HAP-1 (cell line): ENCODE measurements at regions not wholly inside any gene's neighbourhood (a gene's known extent, or its start where the extent isn't known, plus 50 kb on each side); places are given as distances from the start of the nearest gene placed in this dataset.
A peak's percentile ranks its signal among the peaks of the same experiment; 100 is the strongest.

Source experiments
- DNase-seq, 2 experiments: peaks; one replicate each; pipeline ENCODE4 v3.0.0-alpha.2; 2016 to 2020; ENCODE audit warnings: low spot score in 2 of 2
- H3K27me3 ChIP-seq: fragments of 250-450 bp; sonication (Bioruptor Pico); 2 replicates; pipeline ENCODE4 v1.5.1; 2020; ENCODE audit warnings: low read depth, mild to moderate bottlenecking, moderate library complexity
- H3K36me3 ChIP-seq: fragments of 250-450 bp; sonication (Bioruptor Pico); replicated peaks from 2 replicates; pipeline ENCODE4 v1.5.1; 2020; ENCODE audit warnings: mild to moderate bottlenecking
- H3K4me1 ChIP-seq: fragments of 250-450 bp; sonication (Bioruptor Pico); 2 replicates; pipeline ENCODE4 v1.5.1; 2020; ENCODE audit warnings: mild to moderate bottlenecking
- H3K4me3 ChIP-seq: fragments of 250-450 bp; sonication (Bioruptor Pico); 2 replicates; pipeline ENCODE4 v1.5.1; 2020; ENCODE audit warnings: mild to moderate bottlenecking, moderate library complexity
- H3K9me3 ChIP-seq: fragments of 250-450 bp; sonication (Bioruptor Pico); 2 replicates; pipeline ENCODE4 v1.5.1; 2020; ENCODE audit warnings: mild to moderate bottlenecking, moderate library complexity
- in situ Hi-C: fragments of 300-500 bp; cut with MboI; formaldehyde crosslinking; loops from 3 replicates; pipeline ENCODE4 v1.14.3; 2020; ENCODE audit warnings: low sequenced_read_pairs, inconsistent platforms, mixed read lengths

- Histone ChIP-seq H3K36me3 (no peaks in the 10 kb centered on the region), H3K9me3 (no peaks in the 10 kb centered on the region), H3K27me3 (no peaks in the 10 kb centered on the region), H3K4me3 (no peak overlapping the region), H3K4me1 (peaks cover 13% of the 10 kb centered on the region)
- in situ Hi-C loops, result loop anchor here (25.0 kb wide), 1 partner anchor 1175 kb away; no protein-coding TSS in a partner anchor
- peak; percentile 76 to 83 for DNase-seq
Observed at GRCh38 chr4:124262211-124263179, 450.0 kb downstream of the ANKRD50 start.

DNA sequence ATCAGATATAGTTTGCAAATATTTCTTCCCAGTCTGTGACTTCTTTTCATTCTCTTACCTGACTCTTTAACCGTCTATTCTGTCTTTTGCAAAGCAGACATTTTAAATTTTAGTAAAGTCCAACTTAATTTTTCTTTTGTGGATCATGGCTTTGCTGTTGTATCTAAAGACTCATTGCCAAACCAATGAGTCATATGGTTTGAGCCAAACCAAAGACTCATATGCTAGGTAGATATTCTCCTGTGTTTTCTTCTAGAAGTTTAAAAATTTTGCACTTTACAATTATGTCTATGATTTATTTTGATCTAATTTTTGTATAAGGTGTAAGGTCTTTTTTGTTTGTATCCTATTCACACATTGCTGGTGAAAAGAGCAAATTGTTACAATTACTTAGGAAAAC lies 446.8 kb downstream of the ANKRD50 start:
- DNase-seq, result no peak

DNA sequence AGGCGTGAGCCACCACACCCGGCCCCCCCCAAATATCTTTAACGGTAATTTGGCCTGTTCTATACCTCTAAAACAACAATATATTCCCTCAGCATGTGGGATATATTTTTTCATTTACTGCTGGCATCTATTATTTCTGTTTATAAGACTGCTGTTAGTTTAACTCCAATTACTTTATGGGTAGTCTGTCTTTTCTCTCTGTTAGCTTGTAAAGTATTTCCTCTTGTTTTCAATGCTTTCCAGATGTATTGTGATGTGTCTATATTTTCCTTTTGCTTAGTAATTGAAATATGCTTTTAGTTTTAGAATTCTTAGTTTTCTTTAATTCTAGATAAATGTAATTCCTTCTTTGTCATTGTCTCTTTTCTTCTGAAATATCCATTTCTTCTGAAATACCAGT lies 445.8 kb downstream of the ANKRD50 start:
- H3K9me3 ChIP-seq, result no peaks in the 10 kb centered on the region
- H3K36me3 ChIP-seq, result no peaks in the 10 kb centered on the region
- DNase-seq, result no peak
- peaks cover 13% of the 10 kb centered on the region for H3K4me1 ChIP-seq
- in situ Hi-C loops, result loop anchor here (25.0 kb wide), 1 partner anchor 1179 kb away; no protein-coding TSS in a partner anchor
- H3K4me3 ChIP-seq, result no peak overlapping the region
- H3K27me3 ChIP-seq, result no peaks in the 10 kb centered on the region

More for the DNA sequence above, 446.8 kb downstream of the ANKRD50 start:
- in situ Hi-C loops, result loop anchor here (25.0 kb wide), 1 partner anchor 1178 kb away; no protein-coding TSS in a partner anchor
- Histone ChIP-seq H3K9me3 (no peaks in the 10 kb centered on the region), H3K36me3 (no peaks in the 10 kb centered on the region), H3K4me1 (peaks cover 13% of the 10 kb centered on the region), H3K27me3 (no peaks in the 10 kb centered on the region), H3K4me3 (no peak overlapping the region)

- Histone ChIP-seq H3K4me3 (no peak overlapping the region), H3K27me3 (no peaks in the 10 kb centered on the region), H3K4me1 (no peaks in the 10 kb centered on the region; the same call in 1 of the 2 replicates), H3K36me3 (no peaks in the 10 kb centered on the region), H3K9me3 (no peaks in the 10 kb centered on the region)
- peak in 1 of 2 experiments; percentile 10 for DNase-seq
- in situ Hi-C loops, result no loop called here
Observed at GRCh38 chr4:124276461-124276860, 436.1 kb downstream of the ANKRD50 start.

- no peak for DNase-seq
- Histone ChIP-seq H3K36me3 (no peaks in the 10 kb centered on the region), H3K4me3 (no peak overlapping the region), H3K4me1 (no peaks in the 10 kb centered on the region; the same call in 1 of the 2 replicates), H3K27me3 (no peaks in the 10 kb centered on the region), H3K9me3 (no peaks in the 10 kb centered on the region)
- in situ Hi-C loops, result no loop called here
Observed at GRCh38 chr4:124277691-124278090, 434.8 kb downstream of the ANKRD50 start.

- no peaks in the 10 kb centered on the region; the same call in 1 of the 2 replicates for H3K4me1 ChIP-seq
- H3K9me3 ChIP-seq, result no peaks in the 10 kb centered on the region
- in situ Hi-C loops, result no loop called here
- peak; percentile 9 to 51 for DNase-seq
- no peaks in the 10 kb centered on the region for H3K36me3 ChIP-seq
- no peaks in the 10 kb centered on the region for H3K27me3 ChIP-seq
- H3K4me3 ChIP-seq, result no peak overlapping the region
Observed at GRCh38 chr4:124278477-124278876, 434.1 kb downstream of the ANKRD50 start.

DNA sequence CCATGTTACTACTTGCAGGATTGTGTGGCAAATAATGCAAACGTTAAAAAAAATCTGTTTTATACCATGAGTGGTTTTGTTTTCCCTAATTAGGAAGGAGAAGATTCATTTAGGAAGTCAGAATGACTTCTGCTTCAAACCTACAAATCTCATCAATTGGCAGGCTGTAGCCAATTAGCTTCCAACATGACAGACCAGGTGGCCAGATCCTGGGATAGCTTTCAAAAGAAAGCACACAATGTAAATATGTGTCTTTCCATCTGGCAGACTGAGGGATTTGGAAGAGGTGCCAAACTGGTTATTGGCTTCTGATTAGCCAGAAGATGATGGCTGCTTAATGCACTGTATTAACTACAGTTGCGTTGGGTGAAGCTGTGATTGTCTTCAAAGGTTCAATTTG lies 432.8 kb downstream of the ANKRD50 start:
- no peaks in the 10 kb centered on the region for H3K36me3 ChIP-seq
- H3K4me1 ChIP-seq, result no peaks in the 10 kb centered on the region; the same call in 1 of the 2 replicates
- DNase-seq, result no peak
- in situ Hi-C loops, result no loop called here
- H3K27me3 ChIP-seq, result no peaks in the 10 kb centered on the region
- no peaks in the 10 kb centered on the region for H3K9me3 ChIP-seq
- no peak overlapping the region for H3K4me3 ChIP-seq

DNA sequence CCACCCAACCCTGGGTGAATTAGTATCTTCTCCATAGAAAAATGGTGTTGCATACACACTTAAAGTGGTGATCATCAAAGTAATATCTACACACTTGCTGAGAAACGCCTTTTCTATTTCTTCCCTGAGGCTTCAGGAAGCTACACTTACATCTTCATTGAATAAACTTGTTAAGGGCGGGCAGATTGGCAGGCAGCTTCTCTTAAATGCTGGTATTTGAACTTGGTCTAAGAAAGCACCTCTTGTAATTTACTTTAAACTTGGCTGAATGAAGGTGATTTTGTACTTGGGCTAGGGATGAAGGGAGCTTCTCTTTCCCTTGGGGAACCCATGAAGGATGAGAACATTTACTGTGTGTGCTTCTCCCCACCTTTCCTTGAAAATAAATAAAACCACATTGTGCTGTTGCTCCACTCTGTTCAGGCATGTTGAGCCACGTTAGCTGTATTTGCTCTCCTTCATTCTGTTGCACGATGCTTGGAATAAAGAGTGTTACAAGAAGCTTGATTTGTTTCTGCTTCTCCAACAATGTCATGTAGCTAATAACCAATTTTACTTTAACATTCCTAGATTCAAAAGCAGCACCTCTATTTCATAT lies 430.1 kb downstream of the ANKRD50 start:
- Histone ChIP-seq H3K27me3 (no peaks in the 10 kb centered on the region), H3K4me1 (no peaks in the 10 kb centered on the region; the same call in 1 of the 2 replicates), H3K4me3 (no peak overlapping the region), H3K36me3 (no peaks in the 10 kb centered on the region), H3K9me3 (no peaks in the 10 kb centered on the region)
- no peak for DNase-seq
- in situ Hi-C loops, result no loop called here

- DNase-seq, result no peak
- Histone ChIP-seq H3K4me3 (no peak overlapping the region), H3K4me1 (no peaks in the 10 kb centered on the region), H3K27me3 (no peaks in the 10 kb centered on the region), H3K36me3 (no peaks in the 10 kb centered on the region), H3K9me3 (no peaks in the 10 kb centered on the region)
- in situ Hi-C loops, result no loop called here
Observed at GRCh38 chr4:124288706-124289486, 423.6 kb downstream of the ANKRD50 start.

DNA sequence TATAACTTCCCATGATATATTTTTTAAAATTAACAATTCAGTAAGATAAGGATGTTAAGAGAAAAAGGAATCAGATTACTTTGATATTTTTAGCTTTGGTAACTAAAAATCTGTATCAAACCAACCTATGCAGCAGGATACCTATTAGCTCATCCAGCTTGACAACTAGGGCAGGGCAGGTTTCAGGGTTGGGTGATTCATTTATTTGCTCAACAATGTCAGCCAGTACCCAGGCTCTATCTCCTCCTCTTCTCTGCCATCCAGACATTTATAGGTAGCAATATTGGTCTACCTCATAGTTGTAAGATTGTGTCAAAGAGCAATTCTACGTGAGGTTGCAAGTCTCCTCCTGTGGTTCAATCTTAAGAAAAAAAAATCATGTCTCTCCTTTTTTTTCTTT lies 421.9 kb downstream of the ANKRD50 start:
- H3K9me3 ChIP-seq, result no peaks in the 10 kb centered on the region
- in situ Hi-C loops, result no loop called here
- no peak for DNase-seq
- no peaks in the 10 kb centered on the region for H3K4me1 ChIP-seq
- no peak overlapping the region for H3K4me3 ChIP-seq
- no peaks in the 10 kb centered on the region for H3K27me3 ChIP-seq
- H3K36me3 ChIP-seq, result no peaks in the 10 kb centered on the region

- no peak overlapping the region for H3K4me3 ChIP-seq
- H3K36me3 ChIP-seq, result no peaks in the 10 kb centered on the region
- in situ Hi-C loops, result no loop called here
- DNase-seq, result no peak
- no peaks in the 10 kb centered on the region; the same call in none of the 2 replicates for H3K4me1 ChIP-seq
- H3K9me3 ChIP-seq, result no peaks in the 10 kb centered on the region
- H3K27me3 ChIP-seq, result no peaks in the 10 kb centered on the region
Observed at GRCh38 chr4:124295413-124295812, 417.1 kb downstream of the ANKRD50 start.

DNA sequence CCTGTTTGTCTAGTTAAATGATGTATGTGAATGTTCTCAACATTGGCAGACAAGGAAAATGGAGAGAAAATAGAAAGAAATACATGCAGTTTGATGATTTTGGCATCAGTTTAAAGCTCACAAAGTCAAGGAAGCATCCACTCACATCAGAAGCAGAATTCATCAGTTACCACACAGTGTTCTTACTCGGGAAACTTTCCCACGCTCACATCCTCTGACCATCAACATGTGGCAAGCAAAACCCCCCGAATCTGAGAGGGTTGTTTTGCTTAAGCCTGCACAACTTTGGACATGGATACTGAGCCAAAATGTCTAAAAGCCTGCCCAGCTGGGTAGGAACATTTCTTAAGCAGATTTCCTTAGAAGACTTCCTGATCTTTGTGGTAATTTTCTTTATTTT lies 407.6 kb downstream of the ANKRD50 start:
- Histone ChIP-seq H3K4me3 (no peak overlapping the region), H3K36me3 (no peaks in the 10 kb centered on the region), H3K9me3 (no peaks in the 10 kb centered on the region), H3K4me1 (peaks cover 10% of the 10 kb centered on the region), H3K27me3 (no peaks in the 10 kb centered on the region)
- in situ Hi-C loops, result no loop called here
- DNase-seq, result no peak

GRCh38 chr4:124306352-124306751 lies 406.2 kb downstream of the ANKRD50 start:
- no peaks in the 10 kb centered on the region for H3K36me3 ChIP-seq
- H3K27me3 ChIP-seq, result no peaks in the 10 kb centered on the region
- H3K4me1 ChIP-seq, result peaks cover 8% of the 10 kb centered on the region
- DNase-seq, result peak in 1 of 2 experiments; percentile 71
- in situ Hi-C loops, result no loop called here
- H3K4me3 ChIP-seq, result no peak overlapping the region
- no peaks in the 10 kb centered on the region for H3K9me3 ChIP-seq
